ENCODE measurements at regions not wholly inside any gene's neighbourhood (a gene's known extent, or its start where the extent isn't known, plus 50 kb on each side); places are given as distances from the start of the nearest gene placed in this dataset.

GRCh38 chr20:12198281-12198680, 280.6 kb downstream of the BTBD3 start:
- no peak for TF ChIP-seq RAD21 (IDR thresholded peaks at IDR 0.05; ENCODE audit: low read depth)
- no peak for TF ChIP-seq YY1 (IDR thresholded peaks at IDR 0.05; ENCODE audit: low read depth)

- TF ChIP-seq NFIC (IDR thresholded peaks at IDR 0.05) (no peak), CEBPB (IDR thresholded peaks at IDR 0.05) (no peak), CREB1 (IDR thresholded peaks at IDR 0.05; ENCODE audit: low read depth) (no peak), TAF1 (IDR thresholded peaks at IDR 0.05; ENCODE audit: low read depth) (no peak), MAX (IDR thresholded peaks at IDR 0.05) (no peak), ZBTB7A (IDR thresholded peaks at IDR 0.05; ENCODE audit: low read depth) (no peak), TCF12 (IDR thresholded peaks at IDR 0.05; ENCODE audit: low read depth) (no peak), EP300 (IDR thresholded peaks at IDR 0.05; ENCODE audit: borderline replicate concordance) (no peak), RAD21 (IDR thresholded peaks at IDR 0.05; ENCODE audit: low read depth) (no peak), REST (IDR thresholded peaks at IDR 0.05; ENCODE audit: low read depth) (no peak), EGR1 (IDR thresholded peaks at IDR 0.05) (no peak), YY1 (IDR thresholded peaks at IDR 0.05; ENCODE audit: low read depth) (no peak), USF1 (IDR thresholded peaks at IDR 0.05) (no peak), FOXM1 (IDR thresholded peaks at IDR 0.05; ENCODE audit: borderline replicate concordance, low read depth) (no peak), TEAD4 (IDR thresholded peaks at IDR 0.05) (no peak)
Observed at GRCh38 chr20:12199703-12200102, 282.0 kb downstream of the BTBD3 start.

DNA sequence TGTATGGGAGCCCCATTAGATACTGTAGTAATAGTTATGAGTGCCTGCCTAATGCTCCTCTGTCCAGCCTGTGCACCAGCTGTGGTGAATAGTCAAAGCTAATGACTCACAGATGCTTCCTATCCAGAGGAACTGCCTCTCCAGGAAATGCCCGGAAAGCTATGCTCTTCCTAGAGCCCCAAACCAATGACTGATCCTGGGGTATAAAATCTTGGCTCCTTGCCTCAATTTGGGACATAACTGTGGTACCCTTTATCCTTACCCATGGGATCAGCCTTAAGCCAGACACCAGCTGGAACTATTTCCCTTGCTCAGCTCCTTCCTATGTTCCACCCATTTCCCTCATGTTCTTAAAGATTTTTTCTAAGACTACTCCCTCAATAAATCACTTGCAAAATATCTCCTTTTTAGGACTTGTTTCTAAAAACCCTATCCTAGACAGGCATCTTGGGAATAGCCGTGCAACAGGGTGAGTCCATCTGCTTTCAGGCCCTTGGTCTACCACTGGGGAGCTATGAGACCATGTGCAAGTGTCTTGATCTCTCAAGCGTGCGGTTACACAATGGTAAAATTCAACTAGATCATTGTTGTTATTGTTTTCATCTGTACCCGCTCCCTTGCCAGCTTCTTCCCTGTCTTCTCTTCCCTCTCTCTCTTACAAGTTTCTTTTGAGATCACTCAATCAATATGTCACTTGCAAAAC, 283.7 kb downstream of the BTBD3 start:
- TF ChIP-seq NFIC (IDR thresholded peaks at IDR 0.05) (no peak), TCF12 (IDR thresholded peaks at IDR 0.05; ENCODE audit: low read depth) (no peak), EP300 (IDR thresholded peaks at IDR 0.05; ENCODE audit: borderline replicate concordance) (no peak), ZBTB7A (IDR thresholded peaks at IDR 0.05; ENCODE audit: low read depth) (no peak), TAF1 (IDR thresholded peaks at IDR 0.05; ENCODE audit: low read depth) (no peak), MAX (IDR thresholded peaks at IDR 0.05) (no peak), EGR1 (IDR thresholded peaks at IDR 0.05) (no peak), CEBPB (IDR thresholded peaks at IDR 0.05) (no peak), YY1 (IDR thresholded peaks at IDR 0.05; ENCODE audit: low read depth) (no peak), TEAD4 (IDR thresholded peaks at IDR 0.05) (no peak), RAD21 (IDR thresholded peaks at IDR 0.05; ENCODE audit: low read depth) (no peak), REST (IDR thresholded peaks at IDR 0.05; ENCODE audit: low read depth) (no peak), CREB1 (IDR thresholded peaks at IDR 0.05; ENCODE audit: low read depth) (no peak), USF1 (IDR thresholded peaks at IDR 0.05) (no peak), FOXM1 (IDR thresholded peaks at IDR 0.05; ENCODE audit: borderline replicate concordance, low read depth) (no peak)

DNA sequence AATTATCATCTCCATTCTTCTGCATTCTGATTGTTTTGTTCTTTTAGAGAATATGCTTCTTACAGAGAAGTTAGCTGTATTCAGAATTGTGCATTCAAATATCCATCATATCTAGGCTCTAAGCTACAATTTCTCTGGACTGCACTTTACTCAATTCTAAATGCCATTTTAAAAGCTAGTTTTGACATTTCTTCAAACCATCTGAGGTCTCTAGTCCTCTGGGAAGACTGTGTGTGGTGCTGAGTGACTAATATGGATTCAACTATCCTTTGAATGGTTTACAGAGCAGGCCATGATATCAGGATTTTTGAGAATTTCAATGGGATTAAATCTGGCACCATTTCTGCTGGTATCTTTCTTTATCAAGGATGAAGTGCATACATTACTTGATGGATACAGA, 285.7 kb downstream of the BTBD3 start:
- TF ChIP-seq TCF12 (IDR thresholded peaks at IDR 0.05; ENCODE audit: low read depth) (no peak), NFIC (IDR thresholded peaks at IDR 0.05) (no peak), CREB1 (IDR thresholded peaks at IDR 0.05; ENCODE audit: low read depth) (no peak), CEBPB (IDR thresholded peaks at IDR 0.05) (no peak), FOXM1 (IDR thresholded peaks at IDR 0.05; ENCODE audit: borderline replicate concordance, low read depth) (no peak), MAX (IDR thresholded peaks at IDR 0.05) (no peak), RAD21 (IDR thresholded peaks at IDR 0.05; ENCODE audit: low read depth) (no peak), ZBTB7A (IDR thresholded peaks at IDR 0.05; ENCODE audit: low read depth) (no peak), TEAD4 (IDR thresholded peaks at IDR 0.05) (no peak), EGR1 (IDR thresholded peaks at IDR 0.05) (no peak), TAF1 (IDR thresholded peaks at IDR 0.05; ENCODE audit: low read depth) (no peak), EP300 (IDR thresholded peaks at IDR 0.05; ENCODE audit: borderline replicate concordance) (no peak), REST (IDR thresholded peaks at IDR 0.05; ENCODE audit: low read depth) (no peak), USF1 (IDR thresholded peaks at IDR 0.05) (no peak), YY1 (IDR thresholded peaks at IDR 0.05; ENCODE audit: low read depth) (no peak)

All from Ishikawa (cell line).